Stimulated activated CD4-positive, alpha-beta T cell treated with anti-CD3 and anti-CD28 coated beads, TNF-alpha, amount 100 ng/mL, for 4 hours (primary cell): ENCODE measurements at regions not wholly inside any gene's neighbourhood (a gene's known extent, or its start where the extent isn't known, plus 50 kb on each side); places are given as distances from the start of the nearest gene placed in this dataset.
"Not testable (repeated sequence)": the region's sequence is repeated elsewhere in the genome, so short reads cannot be mapped to it uniquely, and the experiment has no call there.

ENCODE experiments used
- DNase-seq, 3 experiments: peaks; one replicate each; pipeline ENCODE4 v3.0.0-alpha.2; 2020; ENCODE audit warnings: low read depth in 3 of 3

DNA sequence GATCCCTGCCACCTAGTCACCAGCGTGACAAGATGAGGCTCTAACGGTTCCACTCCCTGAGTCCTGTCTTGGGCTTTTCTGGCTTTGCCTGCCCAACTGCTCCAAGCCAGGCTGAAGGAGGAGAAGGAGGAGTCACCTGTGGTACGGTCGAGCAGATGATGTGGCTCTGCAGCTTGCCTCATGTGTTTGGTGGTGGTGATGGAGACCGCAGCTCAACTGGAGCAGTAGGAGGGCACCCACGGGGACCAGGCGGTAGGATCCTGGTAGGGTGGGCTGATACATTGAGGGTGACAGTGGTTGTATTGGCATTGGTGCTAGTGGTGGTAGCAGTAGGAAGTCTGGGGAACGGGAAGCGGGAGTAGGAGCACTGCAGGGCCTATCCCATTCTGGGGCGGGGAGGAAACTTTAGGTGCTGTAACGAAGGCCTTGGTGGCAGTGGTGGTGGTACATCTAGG lies 202.8 kb upstream of the WSB1 start:
- no peak for DNase-seq

- not testable (repeated sequence) for DNase-seq
These were observed 199.7 kb upstream of the WSB1 start for GRCh38 chr17:27094179-27094578.

DNA sequence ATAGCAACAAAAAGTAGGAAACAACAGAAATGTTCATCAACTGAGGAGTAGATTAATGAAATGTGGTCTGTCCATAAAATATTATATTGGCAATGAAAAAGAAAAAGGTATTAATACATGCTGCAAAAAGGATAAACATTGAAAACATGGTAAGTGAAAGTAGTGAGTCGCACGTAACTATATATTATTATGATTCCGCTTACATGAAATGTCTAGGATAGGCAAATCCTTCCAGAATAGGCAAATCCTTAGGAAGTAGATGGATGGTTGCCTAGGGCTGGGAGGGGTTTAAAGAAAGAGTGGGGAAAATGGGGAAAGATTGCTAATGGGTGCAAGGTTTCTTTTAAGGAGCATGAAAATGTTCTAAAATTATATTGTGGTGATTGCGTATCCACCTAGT lies 198.1 kb upstream of the WSB1 start:
- not testable (repeated sequence) for DNase-seq

GRCh38 chr17:27099266-27099665 lies 194.6 kb upstream of the WSB1 start:
- DNase-seq: not testable (repeated sequence)

DNA sequence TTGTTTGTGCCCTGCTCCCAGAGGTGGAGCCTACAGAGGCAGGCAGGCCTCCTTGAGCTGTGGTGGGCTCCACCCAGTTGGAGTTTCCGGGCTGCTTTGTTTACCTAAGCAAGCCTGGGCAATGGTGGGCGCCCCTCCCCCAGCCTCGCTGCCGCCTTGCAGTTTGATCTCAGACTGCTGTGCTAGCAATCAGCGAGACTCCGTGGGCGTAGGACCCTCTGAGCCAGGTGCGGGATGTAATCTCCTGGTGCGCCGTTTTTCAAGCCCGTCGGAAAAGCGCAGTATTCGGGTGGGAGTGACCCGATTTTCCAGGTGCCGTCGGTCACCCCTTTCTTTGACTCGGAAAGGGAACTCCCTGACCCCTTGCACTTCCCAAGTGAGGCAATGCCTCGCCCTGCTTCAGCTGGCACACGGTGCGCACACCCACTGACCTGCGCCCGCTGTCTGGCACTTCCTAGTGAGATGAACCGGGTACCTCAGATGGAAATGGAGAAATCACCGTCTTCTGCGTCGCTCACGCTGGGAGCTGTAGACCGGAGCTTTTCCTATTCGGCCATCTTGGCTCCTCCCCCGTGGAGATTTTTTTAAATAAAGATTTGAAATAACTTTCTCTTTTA lies 189.2 kb upstream of the WSB1 start:
- DNase-seq: not testable (repeated sequence)

DNA sequence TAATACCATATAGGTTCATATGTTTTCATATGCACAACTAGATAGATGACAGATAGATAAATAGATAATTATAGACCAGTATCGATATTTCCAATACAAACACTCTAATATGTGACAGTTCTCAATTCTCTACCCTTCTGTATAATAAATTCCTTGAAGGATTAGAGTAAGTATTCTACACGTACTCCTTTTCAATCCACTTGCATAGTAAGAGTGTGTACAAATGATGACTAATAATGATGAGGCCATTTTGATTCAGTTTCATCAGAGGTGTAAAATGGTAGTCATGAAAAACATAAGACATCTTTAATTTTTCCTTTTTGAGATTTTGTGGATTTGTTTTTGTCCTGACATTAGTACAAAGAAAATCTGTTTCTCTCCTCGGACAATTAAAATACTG lies 188.3 kb upstream of the WSB1 start:
- no peak for DNase-seq

GRCh38 chr17:27106347-27106981 lies 187.4 kb upstream of the WSB1 start:
- DNase-seq: no peak

DNA sequence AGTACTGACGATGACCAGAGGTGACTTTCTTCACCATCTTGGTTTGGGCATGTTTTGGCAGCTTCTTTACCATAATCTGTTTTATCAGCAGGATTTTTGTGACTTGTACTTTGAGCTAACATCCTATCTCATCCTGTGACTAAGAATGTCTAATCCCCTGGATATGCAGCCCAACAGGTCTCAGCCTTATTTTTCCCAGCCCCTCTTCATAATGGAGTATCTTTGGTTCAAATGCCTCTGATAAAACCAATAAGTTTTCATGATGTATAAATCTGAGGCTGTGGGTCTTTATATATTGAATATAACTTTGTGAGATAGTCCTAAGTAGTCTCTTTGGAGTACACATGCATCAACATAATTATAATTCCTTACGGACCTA lies 186.9 kb upstream of the WSB1 start:
- DNase-seq: no peak

GRCh38 chr17:27107386-27108328 lies 186.3 kb upstream of the WSB1 start:
- DNase-seq: not testable (repeated sequence)

DNA sequence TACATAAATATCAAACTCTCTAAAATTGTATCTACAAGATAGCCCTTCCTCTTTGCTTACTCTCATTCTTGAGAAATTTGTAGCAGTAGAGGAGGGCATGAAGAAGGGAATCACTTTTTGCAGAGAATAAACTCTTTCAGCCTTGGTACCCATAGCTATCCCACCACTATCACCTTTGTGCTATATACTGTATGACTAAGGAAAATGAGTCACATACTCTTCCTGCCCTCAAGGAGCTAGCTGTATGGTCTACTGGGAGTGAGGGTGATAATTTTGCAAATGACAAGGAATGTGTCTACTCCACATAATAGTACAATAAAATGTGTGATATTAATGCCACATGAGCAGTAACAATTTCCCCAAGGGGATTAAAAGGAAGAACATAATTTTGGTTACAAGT lies 184.6 kb upstream of the WSB1 start:
- no peak for DNase-seq

GRCh38 chr17:27153005-27153404 lies 140.9 kb upstream of the WSB1 start:
- DNase-seq: no peak

DNA sequence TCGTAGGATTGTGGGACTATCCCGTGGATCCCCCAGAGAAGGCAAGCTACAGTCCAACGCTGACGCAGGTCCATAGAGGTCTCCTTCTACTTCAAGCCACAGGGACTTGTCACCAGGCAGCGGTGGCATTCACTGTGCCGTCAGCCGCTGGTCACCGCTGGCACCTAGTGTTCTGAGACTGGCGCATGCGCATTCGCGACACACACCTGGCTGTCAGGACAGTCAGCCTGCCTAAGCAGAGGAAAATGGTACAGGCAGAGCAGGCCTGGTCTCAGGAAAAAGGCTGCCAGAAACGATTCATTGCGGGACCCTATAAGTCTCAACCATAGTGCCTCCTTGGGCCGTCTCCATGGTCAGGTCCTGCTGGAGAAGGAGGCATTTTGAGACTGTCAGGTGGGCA lies 138.0 kb upstream of the WSB1 start:
- DNase-seq: no peak

GRCh38 chr17:27157297-27157696 lies 136.6 kb upstream of the WSB1 start:
- DNase-seq: no peak

DNA sequence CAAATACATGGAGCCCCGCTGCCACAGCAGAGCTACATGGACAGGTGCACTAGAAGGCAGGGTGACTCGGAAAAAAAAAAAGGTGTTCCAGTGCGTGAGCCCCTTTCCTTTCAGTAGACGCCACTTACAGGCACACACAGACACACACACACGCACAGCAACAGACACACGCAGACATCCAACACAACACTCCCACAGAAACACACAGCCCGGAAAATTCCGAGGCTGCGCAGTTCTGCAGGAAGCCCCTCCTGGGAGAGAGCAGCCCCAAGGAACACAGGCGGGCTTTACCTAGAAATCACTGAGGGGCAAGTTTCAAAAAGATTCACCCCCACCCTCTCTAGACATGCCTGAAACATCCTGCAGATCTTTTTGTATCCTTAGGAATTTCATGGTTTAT lies 136.0 kb upstream of the WSB1 start:
- DNase-seq: no peak

GRCh38 chr17:27158382-27158781 lies 135.5 kb upstream of the WSB1 start:
- DNase-seq: no peak

DNA sequence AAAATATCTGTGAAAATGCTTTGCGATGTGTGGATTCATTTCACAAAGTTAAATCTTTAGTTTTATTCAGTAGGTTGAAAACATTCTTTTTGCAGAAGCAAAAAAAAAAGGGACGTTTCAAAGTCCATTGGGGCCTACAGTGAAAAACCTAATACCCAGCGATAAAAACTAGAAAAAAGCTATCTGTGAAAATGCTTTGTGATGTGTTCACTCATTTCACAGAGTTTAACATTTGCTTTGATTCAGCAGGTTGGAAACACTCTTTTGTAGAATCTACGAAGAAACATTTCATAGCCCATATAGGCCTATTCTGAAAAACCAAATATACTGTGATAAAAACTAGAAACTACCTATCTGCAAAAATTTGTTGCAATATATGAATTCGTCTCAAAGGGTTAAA lies 113.6 kb upstream of the WSB1 start:
- no peak for DNase-seq

DNA sequence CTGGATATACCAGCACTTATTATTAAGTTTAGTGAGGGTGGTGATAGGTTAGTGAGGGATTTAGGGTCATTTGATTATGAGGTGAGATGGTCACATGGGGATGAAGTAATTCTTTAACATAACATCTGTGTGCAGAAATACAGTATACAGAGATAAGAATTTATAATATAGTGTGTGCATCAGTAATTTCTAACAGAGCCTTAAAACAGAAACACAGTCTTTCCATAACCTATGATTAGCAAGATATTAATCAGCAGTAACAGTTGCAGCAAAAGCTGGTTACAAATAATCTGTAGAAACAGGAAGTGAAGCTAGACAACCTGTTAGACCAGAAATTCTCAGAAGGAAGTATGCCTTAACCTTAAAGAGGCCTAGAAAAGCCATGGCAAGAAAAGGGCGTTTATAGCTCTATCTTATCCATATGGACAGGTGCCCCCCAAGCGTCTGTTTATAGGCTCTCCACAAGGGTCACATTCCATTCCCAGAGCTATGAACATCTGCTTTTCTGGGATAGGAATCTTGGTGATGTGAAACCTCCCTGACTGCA lies 112.5 kb upstream of the WSB1 start:
- DNase-seq: not testable (repeated sequence)

- no peak for DNase-seq
These were observed 112.0 kb upstream of the WSB1 start for GRCh38 chr17:27181935-27182334.

DNA sequence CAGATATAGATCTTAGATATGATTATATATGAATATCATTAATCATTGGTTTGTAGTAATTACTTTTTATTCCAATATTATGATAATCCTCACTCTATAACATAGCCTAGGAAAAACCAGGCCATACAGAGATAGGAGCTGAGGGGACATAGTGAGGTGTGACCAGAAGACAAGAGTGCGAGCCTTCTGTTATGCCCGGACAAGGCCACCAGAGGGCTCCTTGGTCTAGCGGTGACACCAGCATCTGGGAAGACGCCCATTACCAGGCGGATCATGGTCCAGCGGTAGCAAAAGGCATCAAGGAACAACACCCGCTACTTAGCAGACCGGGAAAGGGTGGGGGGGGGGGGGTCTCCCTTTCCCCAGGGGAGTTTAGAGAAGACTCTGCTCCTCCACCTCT lies 96.4 kb upstream of the WSB1 start:
- DNase-seq: not testable (repeated sequence)

GRCh38 chr17:27199948-27200347 lies 94.0 kb upstream of the WSB1 start:
- no peak for DNase-seq

GRCh38 chr17:27200476-27200875 lies 93.4 kb upstream of the WSB1 start:
- DNase-seq: no peak

GRCh38 chr17:27203241-27203640 lies 90.7 kb upstream of the WSB1 start:
- DNase-seq: no peak
